Suprapubic skin (tissue), 4 donors: ENCODE measurements at regions not wholly inside any gene's neighbourhood (a gene's known extent, or its start where the extent isn't known, plus 50 kb on each side); places are given as distances from the start of the nearest gene placed in this dataset.

ENCODE experiments used
- DNase-seq, 2 donors: peaks; one replicate each; pipeline ENCODE4 v3.0.0-alpha.2; 2019; ENCODE audit warnings: low spot score in 2 of 2
- H3K27ac ChIP-seq: fragments of 200-600 bp; sonication (generic); one replicate; pipeline ENCODE4 v1.5.1; 2019
- H3K27me3 ChIP-seq: fragments of 200-600 bp; sonication (generic); one replicate; pipeline ENCODE4 v1.5.1; 2019
- H3K36me3 ChIP-seq: fragments of 200-600 bp; sonication (generic); one replicate; pipeline ENCODE4 v1.5.1; 2019
- H3K4me1 ChIP-seq: fragments of 200-600 bp; sonication (generic); one replicate; pipeline ENCODE4 v1.5.1; 2019
- H3K4me3 ChIP-seq: fragments of 200-600 bp; sonication (generic); one replicate; pipeline ENCODE4 v1.5.1; 2019; ENCODE audit warnings: mild to moderate bottlenecking
- H3K9me3 ChIP-seq: fragments of 200-600 bp; sonication (generic); one replicate; pipeline ENCODE4 v1.5.1; 2019
- EP300 ChIP-seq: sonication (generic); formaldehyde crosslinking; IDR thresholded peaks from one replicate; pipeline ENCODE4 v1.6.1; 2017; ENCODE audit warnings: antibody characterized with exemption
- POLR2A ChIP-seq, 2 donors: fragments of 450-650 bp; IDR thresholded peaks; one replicate each; pipeline ENCODE4 v1.6.1; 2017; ENCODE audit warnings: antibody characterized with exemption in 2 of 2, mild to moderate bottlenecking in 2 of 2, moderate library complexity in 2 of 2
- POLR2AphosphoS5 ChIP-seq, 3 donors: sonication (generic); formaldehyde crosslinking; IDR thresholded peaks; one replicate each; pipeline ENCODE4 v1.6.1; 2017; ENCODE audit warnings: antibody characterized with exemption in 3 of 3
- WGBS: methylation state at CpG from one replicate; pipeline ENCODE4 v1.1.5; 2018; 5-methylcytosine and 5-hydroxymethylcytosine counted together
- TF ChIP-seq, protein P1 (sequence below), 2 donors: fragments of 200-600 bp in 1 of 2; fragments of 450-650 bp in 1 of 2; sonication (generic) in 1 of 2; IDR thresholded peaks; one replicate each; pipeline ENCODE4 v1.5.1; 2016 to 2019; ENCODE audit warnings: antibody characterized with exemption in 2 of 2, mild to moderate bottlenecking in 1 of 2, moderate library complexity in 1 of 2

DNA sequence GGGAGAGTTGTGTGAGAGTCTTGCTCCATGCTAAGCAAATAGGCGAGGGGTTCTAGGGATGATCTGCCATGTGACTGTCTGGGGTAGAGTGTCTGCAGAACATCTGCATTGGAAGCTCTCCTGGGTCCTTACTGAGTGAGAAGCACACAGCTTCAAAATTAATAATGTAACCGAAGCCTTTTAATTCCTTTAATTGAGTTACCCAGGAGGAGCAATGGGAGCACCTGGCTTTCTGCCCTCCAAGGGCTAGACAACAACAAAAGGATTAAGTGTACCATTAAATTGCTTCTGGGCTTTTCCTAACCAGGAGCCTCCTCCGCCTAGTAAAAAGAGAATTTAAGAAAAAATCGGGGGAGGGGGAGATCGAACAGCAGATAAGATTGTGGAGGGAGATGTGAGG, 102.0 kb upstream of the TBX20 start:
- DNase-seq: no peak
- Histone ChIP-seq H3K4me3 (no peak overlapping the region), H3K36me3 (no peaks in the 10 kb centered on the region), H3K9me3 (no peaks in the 10 kb centered on the region), H3K27me3 (no peaks in the 10 kb centered on the region), H3K27ac (no peak overlapping the region), H3K4me1 (no peaks in the 10 kb centered on the region)
- WGBS: 58% methylated on average over 5 of the region's 5 CpGs
- TF ChIP-seq POLR2AphosphoS5 (IDR thresholded peaks at IDR 0.05) (no peak), POLR2A (IDR thresholded peaks at IDR 0.05) (no peak), EP300 (no peak)
- TF ChIP-seq, protein P1, sequence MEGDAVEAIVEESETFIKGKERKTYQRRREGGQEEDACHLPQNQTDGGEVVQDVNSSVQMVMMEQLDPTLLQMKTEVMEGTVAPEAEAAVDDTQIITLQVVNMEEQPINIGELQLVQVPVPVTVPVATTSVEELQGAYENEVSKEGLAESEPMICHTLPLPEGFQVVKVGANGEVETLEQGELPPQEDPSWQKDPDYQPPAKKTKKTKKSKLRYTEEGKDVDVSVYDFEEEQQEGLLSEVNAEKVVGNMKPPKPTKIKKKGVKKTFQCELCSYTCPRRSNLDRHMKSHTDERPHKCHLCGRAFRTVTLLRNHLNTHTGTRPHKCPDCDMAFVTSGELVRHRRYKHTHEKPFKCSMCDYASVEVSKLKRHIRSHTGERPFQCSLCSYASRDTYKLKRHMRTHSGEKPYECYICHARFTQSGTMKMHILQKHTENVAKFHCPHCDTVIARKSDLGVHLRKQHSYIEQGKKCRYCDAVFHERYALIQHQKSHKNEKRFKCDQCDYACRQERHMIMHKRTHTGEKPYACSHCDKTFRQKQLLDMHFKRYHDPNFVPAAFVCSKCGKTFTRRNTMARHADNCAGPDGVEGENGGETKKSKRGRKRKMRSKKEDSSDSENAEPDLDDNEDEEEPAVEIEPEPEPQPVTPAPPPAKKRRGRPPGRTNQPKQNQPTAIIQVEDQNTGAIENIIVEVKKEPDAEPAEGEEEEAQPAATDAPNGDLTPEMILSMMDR (IDR thresholded peaks at IDR 0.05): no peak

DNA sequence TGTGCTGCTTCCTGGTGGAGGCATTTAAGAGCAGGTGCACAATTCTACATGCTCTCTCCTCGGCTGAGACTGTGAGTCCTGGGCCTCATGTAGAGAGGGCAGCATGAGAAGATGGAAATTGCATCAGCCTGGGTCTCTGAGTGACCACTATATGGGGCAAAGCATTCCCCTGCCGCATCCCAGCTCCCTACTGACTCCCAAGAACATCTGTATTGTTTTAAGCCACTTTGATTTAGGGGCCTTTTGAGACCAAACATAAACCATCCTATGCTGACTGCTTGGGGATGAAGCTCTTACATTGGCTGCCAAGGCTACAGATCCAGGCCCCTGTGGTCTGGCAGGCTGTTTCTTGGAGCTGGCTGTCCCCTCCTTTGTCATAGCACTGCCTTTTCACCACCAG, 101.3 kb upstream of the TBX20 start:
- no peaks in the 10 kb centered on the region for H3K36me3 ChIP-seq
- no peaks in the 10 kb centered on the region for H3K9me3 ChIP-seq
- no peaks in the 10 kb centered on the region for H3K4me1 ChIP-seq
- no peak overlapping the region for H3K27ac ChIP-seq
- no peak for TF ChIP-seq POLR2AphosphoS5 (IDR thresholded peaks at IDR 0.05)
- TF ChIP-seq POLR2A (IDR thresholded peaks at IDR 0.05): no peak
- TF ChIP-seq, protein P1 (IDR thresholded peaks at IDR 0.05): no peak
- no peak for TF ChIP-seq EP300
- WGBS: 74% methylated on average over 2 of the region's 2 CpGs
- no peak overlapping the region for H3K4me3 ChIP-seq
- DNase-seq: no peak
- H3K27me3 ChIP-seq: no peaks in the 10 kb centered on the region

DNA sequence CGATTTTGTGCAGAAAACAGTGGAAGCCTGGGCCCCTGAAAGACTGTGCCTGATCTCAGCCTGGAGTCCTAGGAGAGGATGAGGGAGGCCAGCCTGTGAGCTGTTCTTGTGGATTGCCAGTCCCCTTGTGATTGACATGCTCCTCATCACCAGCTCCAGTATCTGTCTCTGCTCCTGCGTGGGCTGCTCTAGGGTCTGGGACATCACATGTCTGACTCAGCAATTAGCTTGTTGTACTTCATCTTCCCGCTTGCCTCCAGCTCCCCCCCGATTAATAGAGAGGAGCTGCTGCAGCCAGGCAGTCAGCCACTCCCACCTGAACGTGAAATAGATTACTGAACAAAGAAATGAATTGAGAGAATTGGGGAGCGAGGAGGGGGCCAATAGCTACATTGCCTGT, 99.6 kb upstream of the TBX20 start:
- 62% methylated on average over 6 of the region's 6 CpGs for WGBS

DNA sequence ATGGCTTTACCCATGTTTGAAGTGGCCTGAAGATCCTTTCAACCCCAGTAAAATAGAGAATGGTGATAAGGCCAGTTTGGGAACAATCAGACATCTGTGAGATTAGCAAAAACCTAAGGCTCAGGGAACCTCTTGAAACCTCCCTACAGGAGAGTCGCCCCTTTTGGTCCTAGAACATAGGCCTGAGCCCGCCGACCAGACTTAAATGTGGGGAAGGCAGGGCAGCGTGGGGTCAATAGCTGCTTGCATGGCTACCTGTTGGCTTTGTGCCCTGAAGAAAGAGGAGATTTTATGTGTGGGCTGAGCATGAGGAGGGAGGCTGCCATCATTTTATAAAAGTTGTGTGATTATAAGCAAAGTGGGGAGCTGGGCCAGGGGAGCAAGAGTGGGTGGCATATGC, 97.6 kb upstream of the TBX20 start:
- Histone ChIP-seq H3K36me3 (no peaks in the 10 kb centered on the region), H3K4me1 (no peaks in the 10 kb centered on the region), H3K27me3 (no peaks in the 10 kb centered on the region), H3K4me3 (no peak overlapping the region), H3K9me3 (no peaks in the 10 kb centered on the region), H3K27ac (no peak overlapping the region)
- no peak for TF ChIP-seq POLR2A (IDR thresholded peaks at IDR 0.05)
- no peak for TF ChIP-seq EP300
- TF ChIP-seq, protein P1 (IDR thresholded peaks at IDR 0.05): no peak
- TF ChIP-seq POLR2AphosphoS5 (IDR thresholded peaks at IDR 0.05): no peak
- 90% methylated on average over 4 of the region's 4 CpGs for WGBS
- no peak for DNase-seq

More for the DNA sequence above, 99.6 kb upstream of the TBX20 start:
- TF ChIP-seq POLR2A (IDR thresholded peaks at IDR 0.05): no peak
- TF ChIP-seq POLR2AphosphoS5 (IDR thresholded peaks at IDR 0.05): no peak
- TF ChIP-seq EP300: no peak
- TF ChIP-seq, protein P1 (IDR thresholded peaks at IDR 0.05): no peak
- no peak for DNase-seq
- Histone ChIP-seq H3K4me1 (no peaks in the 10 kb centered on the region), H3K4me3 (no peak overlapping the region), H3K27ac (no peak overlapping the region), H3K9me3 (no peaks in the 10 kb centered on the region), H3K27me3 (no peaks in the 10 kb centered on the region), H3K36me3 (no peaks in the 10 kb centered on the region)

DNA sequence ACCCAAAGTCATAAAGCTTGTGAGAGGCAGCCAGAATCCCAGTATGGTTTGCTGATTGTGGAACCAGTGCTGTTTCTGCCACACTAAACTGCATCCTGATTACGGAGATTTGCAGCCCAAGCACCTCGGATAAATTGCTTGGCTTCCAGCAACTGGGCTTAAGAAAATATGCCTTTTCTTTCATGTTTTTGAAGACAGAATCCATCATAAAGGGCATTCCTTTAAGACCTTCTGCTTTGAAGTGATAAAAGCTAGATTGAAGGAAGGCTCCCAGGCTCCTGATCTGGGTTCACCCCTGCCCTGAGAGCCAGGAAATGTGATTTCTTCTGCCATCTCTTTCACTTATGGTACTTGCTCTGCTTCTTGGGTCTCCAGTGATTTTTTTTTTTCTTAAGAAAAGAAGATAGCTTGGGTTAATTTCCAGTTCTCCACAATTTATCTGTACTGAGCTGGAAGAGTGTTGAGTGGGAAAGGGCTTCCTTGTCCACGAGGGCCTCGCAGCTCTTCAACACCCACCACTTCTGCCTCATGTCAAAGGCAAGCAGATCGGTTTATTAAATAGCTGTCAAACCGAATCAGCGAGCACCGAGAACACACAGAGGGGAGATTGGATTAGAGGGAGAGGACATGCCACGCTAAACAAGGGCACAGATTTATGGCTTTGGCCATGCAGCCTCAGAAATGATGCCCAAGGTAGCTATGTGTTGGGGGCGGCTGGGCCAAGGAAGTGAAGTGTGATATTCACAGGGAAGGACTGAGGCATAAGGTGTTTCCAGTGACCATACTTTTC, 94.9 kb upstream of the TBX20 start:
- no peak for TF ChIP-seq POLR2AphosphoS5 (IDR thresholded peaks at IDR 0.05)
- TF ChIP-seq, protein P1 (IDR thresholded peaks at IDR 0.05): no peak
- TF ChIP-seq POLR2A (IDR thresholded peaks at IDR 0.05): no peak
- no peak for TF ChIP-seq EP300
- Histone ChIP-seq H3K9me3 (no peaks in the 10 kb centered on the region), H3K36me3 (no peaks in the 10 kb centered on the region), H3K4me1 (no peaks in the 10 kb centered on the region), H3K27me3 (no peaks in the 10 kb centered on the region), H3K27ac (no peak overlapping the region), H3K4me3 (no peak overlapping the region)
- no peak for DNase-seq
- 82% methylated on average over 10 of the region's 10 CpGs for WGBS
